ENCODE measurements at regions not wholly inside any gene's neighbourhood (a gene's known extent, or its start where the extent isn't known, plus 50 kb on each side); places are given as distances from the start of the nearest gene placed in this dataset. TPM values are rescaled to one million over a fixed set of nuclear protein-coding genes. Genes with fewer than 3 reads are reported as not detected.
"Not testable (repeated sequence)": the region's sequence is repeated elsewhere in the genome, so short reads cannot be mapped to it uniquely, and the experiment has no call there.

GRCh38 chr2:152278526-152278925, 56.4 kb upstream of the FMNL2 start:
- Histone ChIP-seq H3K27ac (no peak overlapping the region), H3K4me1 (no peaks in the 10 kb centered on the region)
- intact Hi-C loops (cut with DNase I), result no loop called here

GRCh38 chr2:152279367-152279766, 55.6 kb upstream of the FMNL2 start:
- H3K27ac ChIP-seq; H3K4me1 ChIP-seq; DNase-seq (ENCODE audit: extremely low spot score in 2 of 2); H3K27me3 ChIP-seq; H3K9me3 ChIP-seq; H3K4me3 ChIP-seq; H3K36me3 ChIP-seq; intact Hi-C loops (cut with DNase I): not testable (repeated sequence)

More at GRCh38 chr2:152278526-152278925, 56.4 kb upstream of the FMNL2 start:
- Histone ChIP-seq H3K9me3 (no peaks in the 10 kb centered on the region), H3K4me3 (no peak overlapping the region), H3K36me3 (no peaks in the 10 kb centered on the region), H3K27me3 (no peaks in the 10 kb centered on the region)
- no peak for TF ChIP-seq POLR2A (IDR thresholded peaks at IDR 0.05)
- TF ChIP-seq POLR2AphosphoS5 (IDR thresholded peaks at IDR 0.05; ENCODE audit: insufficient read depth in 1 of 2, low read depth in 1 of 2), result no peak
- no peak for TF ChIP-seq CTCF (IDR thresholded peaks at IDR 0.05)
- no peak for DNase-seq (ENCODE audit: extremely low spot score in 2 of 2)

GRCh38 chr2:152280780-152281179, 54.2 kb upstream of the FMNL2 start:
- intact Hi-C loops (cut with DNase I), result no loop called here
- TF ChIP-seq POLR2A (IDR thresholded peaks at IDR 0.05) (no peak), POLR2AphosphoS5 (IDR thresholded peaks at IDR 0.05; ENCODE audit: insufficient read depth in 1 of 2, low read depth in 1 of 2) (no peak), CTCF (IDR thresholded peaks at IDR 0.05) (no peak)
- H3K27ac ChIP-seq, result no peak overlapping the region
- H3K4me3 ChIP-seq, result no peak overlapping the region
- H3K27me3 ChIP-seq, result no peaks in the 10 kb centered on the region
- DNase-seq (ENCODE audit: extremely low spot score in 2 of 2), result no peak
- no peaks in the 10 kb centered on the region for H3K4me1 ChIP-seq
- H3K36me3 ChIP-seq, result no peaks in the 10 kb centered on the region
- H3K9me3 ChIP-seq, result no peaks in the 10 kb centered on the region

- Histone ChIP-seq H3K4me3 (no peak overlapping the region), H3K9me3 (no peaks in the 10 kb centered on the region), H3K27me3 (no peaks in the 10 kb centered on the region), H3K27ac (no peak overlapping the region), H3K36me3 (no peaks in the 10 kb centered on the region), H3K4me1 (no peaks in the 10 kb centered on the region)
- TF ChIP-seq POLR2AphosphoS5 (IDR thresholded peaks at IDR 0.05; ENCODE audit: insufficient read depth in 1 of 2, low read depth in 1 of 2) (no peak), CTCF (IDR thresholded peaks at IDR 0.05) (no peak), POLR2A (IDR thresholded peaks at IDR 0.05) (no peak)
- intact Hi-C loops (cut with DNase I), result no loop called here
- DNase-seq (ENCODE audit: extremely low spot score in 2 of 2), result no peak
Observed at GRCh38 chr2:152283392-152283791, 51.6 kb upstream of the FMNL2 start.

- no peaks in the 10 kb centered on the region for H3K4me1 ChIP-seq
- TF ChIP-seq POLR2A (IDR thresholded peaks at IDR 0.05), result no peak
- no peak overlapping the region for H3K27ac ChIP-seq
- no peak overlapping the region for H3K4me3 ChIP-seq
- intact Hi-C loops (cut with DNase I), result no loop called here
- no peaks in the 10 kb centered on the region for H3K9me3 ChIP-seq
- DNase-seq (ENCODE audit: extremely low spot score in 2 of 2), result no peak
- no peaks in the 10 kb centered on the region for H3K27me3 ChIP-seq
- H3K36me3 ChIP-seq, result no peaks in the 10 kb centered on the region
Observed at GRCh38 chr2:152284398-152284797, 50.6 kb upstream of the FMNL2 start.

Small RNAs in the stretch of these regions (small RNA-seq; reads per million reads assigned to genes)
- gene RF00019, result not detected
